Mesendoderm (in vitro differentiated cells): ENCODE measurements at regions not wholly inside any gene's neighbourhood (a gene's known extent, or its start where the extent isn't known, plus 50 kb on each side); places are given as distances from the start of the nearest gene placed in this dataset.
A peak's percentile ranks its signal among the peaks of the same experiment; 100 is the strongest.

Source experiments
- DNase-seq: peaks from one replicate; pipeline ENCODE4 v3.0.0; 2013
- H2AK5ac ChIP-seq: 2 replicates; pipeline ENCODE4 v1.6.1; 2013; ENCODE audit warnings: low read length, inconsistent platforms
- H2BK120ac ChIP-seq: 2 replicates; pipeline ENCODE4 v1.6.1; 2013; ENCODE audit warnings: low read depth, mild to moderate bottlenecking, low read length, moderate library complexity, mixed read lengths
- H2BK15ac ChIP-seq: replicated peaks from 2 replicates; pipeline ENCODE4 v1.6.1; 2013; ENCODE audit warnings: low read depth, mild to moderate bottlenecking, moderate library complexity
- H2BK5ac ChIP-seq: 2 replicates; pipeline ENCODE4 v1.6.1; 2013; ENCODE audit warnings: low read length, inconsistent platforms
- H3K18ac ChIP-seq: 2 replicates; pipeline ENCODE4 v1.6.1; 2013; ENCODE audit warnings: mild to moderate bottlenecking, low read length, mixed read lengths
- H3K23ac ChIP-seq: one replicate; pipeline ENCODE4 v1.6.1; 2013; ENCODE audit warnings: low read length
- H3K27ac ChIP-seq: 2 replicates; pipeline ENCODE4 v1.5.1; 2013; ENCODE audit warnings: low read depth, mild to moderate bottlenecking, inconsistent platforms, low read length, moderate library complexity
- H3K27me3 ChIP-seq: 2 replicates; pipeline ENCODE4 v1.6.1; 2013; ENCODE audit warnings: low read length, control low read depth, mild to moderate bottlenecking, inconsistent platforms; ENCODE audit not compliant: insufficient read depth, poor library complexity
- H3K36me3 ChIP-seq: 2 replicates; pipeline ENCODE4 v1.6.1; 2013; ENCODE audit warnings: low read length, inconsistent platforms; ENCODE audit not compliant: control insufficient read depth, insufficient read depth
- H3K4ac ChIP-seq: one replicate; pipeline ENCODE4 v1.6.1; 2013; ENCODE audit warnings: low read depth, mild to moderate bottlenecking, low read length, moderate library complexity
- H3K4me1 ChIP-seq: 2 replicates; pipeline ENCODE4 v1.6.1; 2013; ENCODE audit warnings: low read depth, low read length, inconsistent platforms; ENCODE audit not compliant: control insufficient read depth
- H3K4me2 ChIP-seq: 2 replicates; pipeline ENCODE4 v1.6.1; 2013; ENCODE audit warnings: low read length
- H3K4me3 ChIP-seq: 2 replicates; pipeline ENCODE4 v1.5.1; 2013; ENCODE audit warnings: mild to moderate bottlenecking, low read length
- H3K56ac ChIP-seq: one replicate; pipeline ENCODE4 v1.6.1; 2013; ENCODE audit warnings: low read length
- H3K79me1 ChIP-seq: 2 replicates; pipeline ENCODE4 v1.6.1; 2013; ENCODE audit warnings: low read length, inconsistent platforms
- H3K79me2 ChIP-seq: 2 replicates; pipeline ENCODE4 v1.6.1; 2013; ENCODE audit warnings: mild to moderate bottlenecking, low read length; ENCODE audit not compliant: control insufficient read depth, insufficient read depth
- H3K9ac ChIP-seq: 2 replicates; pipeline ENCODE4 v1.6.1; 2013; ENCODE audit warnings: low read length, inconsistent platforms
- H4K5ac ChIP-seq: one replicate; pipeline ENCODE4 v1.6.1; 2013; ENCODE audit warnings: low read length
- H4K8ac ChIP-seq: one replicate; pipeline ENCODE4 v1.6.1; 2013; ENCODE audit warnings: low read depth, mild to moderate bottlenecking, control low read depth, low read length, moderate library complexity
- WGBS: extraction: QIAGEN DNeasy Blood & Tissue Kit; methylation state at CpG from one replicate; pipeline ENCODE4 v1.1.7; 2013; ENCODE audit warnings: low lambda C conversion rate, missing lambda C conversion rate; ENCODE audit not compliant: insufficient coverage; ENCODE audit errors: extremely low coverage; 5-methylcytosine and 5-hydroxymethylcytosine counted together

DNA sequence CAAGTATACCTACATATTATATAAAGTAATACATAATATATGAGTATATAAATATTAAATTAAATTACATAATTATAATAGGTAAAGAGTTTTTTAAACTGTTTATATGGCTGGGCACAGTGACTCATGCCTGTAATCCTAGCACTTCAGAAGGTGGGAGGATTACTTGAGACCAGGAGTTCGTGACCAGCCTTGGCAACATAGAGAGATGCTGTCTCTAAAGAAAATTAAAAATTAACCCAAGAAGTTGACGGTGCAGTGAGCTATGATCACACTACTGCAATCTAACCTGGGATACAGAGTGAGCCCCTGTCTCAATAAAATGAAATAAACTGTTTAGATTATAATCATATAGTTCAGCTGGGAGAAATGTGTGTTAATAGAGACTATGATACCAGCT is 363.0 kb downstream of the DDX10 start:
- Histone ChIP-seq H3K79me2 (no peaks in the 10 kb centered on the region), H3K23ac (no peak overlapping the region), H3K9ac (no peak overlapping the region), H2BK5ac (no peak overlapping the region), H3K36me3 (no peaks in the 10 kb centered on the region), H3K4me1 (no peaks in the 10 kb centered on the region), H2AK5ac (no peak overlapping the region), H4K8ac (no peak overlapping the region), H3K4me3 (no peak overlapping the region), H4K5ac (no peak overlapping the region), H3K4ac (no peak overlapping the region), H3K27ac (no peak overlapping the region), H3K27me3 (no peaks in the 10 kb centered on the region), H3K18ac (no peak overlapping the region), H3K56ac (no peak overlapping the region), H3K79me1 (no peaks in the 10 kb centered on the region), H2BK15ac (no peak overlapping the region), H3K4me2 (no peak overlapping the region), H2BK120ac (no peak overlapping the region)
- DNase-seq = no peak
- WGBS = no CpG with 5 or more reads among the region's 2 CpGs

DNA sequence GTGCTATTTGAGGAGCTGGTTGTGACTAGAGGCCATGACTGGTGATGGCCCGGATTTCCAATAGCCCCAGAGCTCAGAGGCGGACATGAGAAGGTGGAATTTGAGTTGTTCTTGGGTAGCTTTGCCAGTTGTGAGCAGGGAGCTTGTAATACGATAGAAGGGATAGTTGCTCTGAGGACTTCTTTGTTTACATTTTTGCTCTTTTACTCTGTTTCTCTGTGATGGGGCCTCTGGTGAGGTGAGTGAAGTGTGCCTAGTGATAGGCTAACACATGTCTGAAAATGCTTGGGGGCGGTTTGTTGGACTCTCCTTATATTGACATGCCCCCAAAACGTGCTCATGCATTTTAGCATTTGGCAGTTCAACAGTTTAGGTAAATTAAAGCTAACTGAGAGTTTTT is 365.1 kb downstream of the DDX10 start:
- Histone ChIP-seq H3K4ac (no peak overlapping the region), H3K23ac (no peak overlapping the region), H3K36me3 (no peaks in the 10 kb centered on the region), H2BK5ac (no peak overlapping the region), H2BK15ac (no peak overlapping the region), H3K27me3 (no peaks in the 10 kb centered on the region), H3K18ac (no peak overlapping the region), H4K8ac (no peak overlapping the region), H3K4me1 (no peaks in the 10 kb centered on the region), H3K56ac (no peak overlapping the region), H3K4me2 (no peak overlapping the region), H2BK120ac (no peak overlapping the region), H4K5ac (no peak overlapping the region), H3K79me2 (no peaks in the 10 kb centered on the region), H3K27ac (no peak overlapping the region), H3K9ac (no peak overlapping the region), H3K79me1 (no peaks in the 10 kb centered on the region), H3K4me3 (no peak overlapping the region), H2AK5ac (no peak overlapping the region)
- no CpG with 5 or more reads among the region's 5 CpGs for WGBS
- no peak for DNase-seq

DNA sequence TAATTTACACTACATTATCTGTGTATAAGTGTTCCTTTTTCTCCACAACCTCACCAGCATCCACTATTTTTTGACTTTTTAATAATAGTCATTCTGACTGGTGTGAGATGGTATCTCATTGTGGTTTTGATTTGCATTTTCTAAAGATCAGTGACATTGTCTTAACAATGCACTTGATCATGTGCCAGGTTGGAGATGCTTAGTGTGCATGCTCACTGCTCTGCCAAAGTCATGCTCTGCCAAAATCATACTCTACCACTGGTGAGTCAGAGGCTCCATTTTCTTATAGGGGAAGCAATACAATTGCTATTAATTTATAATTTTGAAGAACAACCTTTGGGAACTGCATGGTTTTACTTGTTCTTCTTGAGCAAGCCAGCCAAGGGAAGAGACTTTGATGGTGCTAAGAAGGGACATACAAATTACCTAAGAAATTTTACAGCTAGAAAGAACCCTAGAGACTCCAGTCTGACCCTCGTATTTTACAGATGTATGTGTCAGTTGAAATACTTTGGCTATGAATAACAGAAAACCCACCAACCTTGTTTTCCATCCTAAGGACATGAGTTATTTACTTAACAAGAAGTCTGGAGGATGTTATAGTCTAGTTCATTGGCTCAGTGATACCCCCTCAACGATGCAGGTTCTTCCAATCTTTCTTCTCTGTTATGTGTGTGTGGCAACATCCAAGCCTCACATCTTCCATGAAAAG is 368.9 kb downstream of the DDX10 start:
- WGBS = no CpG with 5 or more reads among the region's 2 CpGs
- Histone ChIP-seq H3K56ac (no peak overlapping the region), H3K4me3 (no peak overlapping the region), H4K5ac (no peak overlapping the region), H3K4me1 (no peaks in the 10 kb centered on the region), H3K27ac (no peak overlapping the region), H3K4me2 (no peak overlapping the region), H2BK15ac (no peak overlapping the region), H4K8ac (no peak overlapping the region), H3K9ac (no peak overlapping the region), H2AK5ac (no peak overlapping the region), H3K79me2 (no peaks in the 10 kb centered on the region), H3K18ac (no peak overlapping the region), H3K36me3 (no peaks in the 10 kb centered on the region), H3K4ac (no peak overlapping the region), H3K79me1 (no peaks in the 10 kb centered on the region), H3K27me3 (no peaks in the 10 kb centered on the region), H2BK5ac (no peak overlapping the region), H2BK120ac (no peak overlapping the region), H3K23ac (no peak overlapping the region)
- no peak for DNase-seq

DNA sequence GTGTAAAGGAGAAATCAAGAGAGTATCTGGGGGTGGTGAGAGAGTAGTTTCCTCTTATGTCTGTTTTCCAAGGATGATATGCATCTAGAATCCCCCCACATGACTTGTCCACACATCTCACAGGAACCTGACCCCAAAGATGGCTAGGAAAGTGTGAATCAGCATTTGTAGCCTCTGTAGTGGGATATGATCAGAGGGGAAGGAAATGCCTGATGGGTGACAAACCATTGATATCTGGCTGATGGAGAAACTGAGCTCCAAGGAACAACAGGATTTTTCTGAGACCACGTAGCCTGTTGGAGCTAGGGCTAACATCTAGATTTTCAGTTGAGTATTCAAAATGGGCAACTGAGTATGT is 369.4 kb downstream of the DDX10 start:
- H3K4me3 ChIP-seq = no peak overlapping the region
- H3K9ac ChIP-seq = no peak overlapping the region
- no peak overlapping the region for H3K23ac ChIP-seq
- no peak overlapping the region for H4K5ac ChIP-seq
- DNase-seq = no peak
- no peak overlapping the region for H4K8ac ChIP-seq
- no peak overlapping the region for H2BK120ac ChIP-seq
- no peaks in the 10 kb centered on the region for H3K79me2 ChIP-seq
- H3K4me2 ChIP-seq = no peak overlapping the region
- no peaks in the 10 kb centered on the region for H3K36me3 ChIP-seq
- H3K56ac ChIP-seq = no peak overlapping the region
- no peak overlapping the region for H2AK5ac ChIP-seq
- no peak overlapping the region for H2BK15ac ChIP-seq
- H3K27ac ChIP-seq = no peak overlapping the region
- WGBS = no CpG with 5 or more reads among the region's 1 CpG
- H2BK5ac ChIP-seq = no peak overlapping the region
- no peak overlapping the region for H3K4ac ChIP-seq
- H3K79me1 ChIP-seq = no peaks in the 10 kb centered on the region
- H3K18ac ChIP-seq = no peak overlapping the region
- no peaks in the 10 kb centered on the region for H3K4me1 ChIP-seq
- no peaks in the 10 kb centered on the region for H3K27me3 ChIP-seq

DNA sequence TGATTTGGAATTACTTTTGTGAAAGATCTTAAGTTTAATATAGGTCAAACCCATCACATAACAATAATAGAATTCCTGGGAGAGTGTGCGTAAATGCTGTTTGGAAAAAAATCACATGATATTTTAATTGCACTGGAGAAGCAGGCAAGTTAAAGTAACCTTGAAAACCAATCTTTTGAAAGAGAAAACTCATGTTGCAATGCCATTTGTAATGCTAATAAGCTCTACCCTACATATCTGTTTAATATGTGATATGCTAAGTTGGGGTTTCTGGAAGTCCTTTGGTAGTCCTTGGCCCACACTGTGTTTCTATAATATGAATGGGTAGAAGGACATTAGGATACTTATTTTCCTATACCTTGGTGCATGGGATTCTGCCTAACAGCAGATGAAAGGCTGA is 370.4 kb downstream of the DDX10 start:
- no peak overlapping the region for H2BK120ac ChIP-seq
- H2BK5ac ChIP-seq = no peak overlapping the region
- DNase-seq = no peak
- no peaks in the 10 kb centered on the region for H3K4me1 ChIP-seq
- no peak overlapping the region for H2AK5ac ChIP-seq
- no peak overlapping the region for H4K8ac ChIP-seq
- H3K56ac ChIP-seq = no peak overlapping the region
- H3K79me2 ChIP-seq = no peaks in the 10 kb centered on the region
- H2BK15ac ChIP-seq = no peak overlapping the region
- H3K4me3 ChIP-seq = no peak overlapping the region
- H3K4ac ChIP-seq = no peak overlapping the region
- no peak overlapping the region for H3K4me2 ChIP-seq
- no CpG with 5 or more reads among the region's 1 CpG for WGBS
- no peak overlapping the region for H3K27ac ChIP-seq
- no peak overlapping the region for H3K23ac ChIP-seq
- no peak overlapping the region for H3K9ac ChIP-seq
- H4K5ac ChIP-seq = no peak overlapping the region
- H3K79me1 ChIP-seq = no peaks in the 10 kb centered on the region
- H3K36me3 ChIP-seq = no peaks in the 10 kb centered on the region
- H3K18ac ChIP-seq = no peak overlapping the region
- no peaks in the 10 kb centered on the region for H3K27me3 ChIP-seq

DNA sequence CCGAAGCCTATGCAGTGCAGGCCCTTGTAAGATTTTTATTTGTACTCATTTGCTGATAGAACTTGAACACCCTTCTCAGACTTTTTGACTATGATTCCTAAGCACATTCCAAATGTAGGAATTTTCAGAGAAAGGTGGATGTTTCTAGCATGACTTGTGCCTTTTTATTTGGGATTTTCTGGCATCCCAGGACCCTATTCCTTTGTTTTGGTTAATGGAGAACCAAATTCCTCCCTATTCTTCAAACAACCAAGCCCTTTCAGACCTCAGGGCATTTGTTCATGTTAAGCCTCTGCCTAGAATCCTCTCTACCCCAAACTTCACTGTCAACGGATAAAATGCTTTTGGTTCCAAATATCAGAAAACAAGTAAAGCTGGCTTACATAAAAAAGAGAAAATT is 371.1 kb downstream of the DDX10 start:
- Histone ChIP-seq H2AK5ac (no peak overlapping the region), H3K27ac (no peak overlapping the region)

More for the DNA sequence above, 371.1 kb downstream of the DDX10 start:
- H3K4me1 ChIP-seq = no peaks in the 10 kb centered on the region
- H2BK5ac ChIP-seq = no peak overlapping the region
- H3K4me2 ChIP-seq = no peak overlapping the region
- no peaks in the 10 kb centered on the region for H3K79me2 ChIP-seq
- H3K23ac ChIP-seq = no peak overlapping the region
- no peak overlapping the region for H3K9ac ChIP-seq
- no peak overlapping the region for H2BK15ac ChIP-seq
- no peak overlapping the region for H4K8ac ChIP-seq
- no peaks in the 10 kb centered on the region for H3K27me3 ChIP-seq
- H3K56ac ChIP-seq = no peak overlapping the region
- no peak overlapping the region for H3K4me3 ChIP-seq
- H3K4ac ChIP-seq = no peak overlapping the region
- H3K36me3 ChIP-seq = no peaks in the 10 kb centered on the region
- H3K79me1 ChIP-seq = no peaks in the 10 kb centered on the region
- no CpG with 5 or more reads among the region's 2 CpGs for WGBS
- DNase-seq = peak; percentile 48
- no peak overlapping the region for H2BK120ac ChIP-seq
- no peak overlapping the region for H3K18ac ChIP-seq
- H4K5ac ChIP-seq = no peak overlapping the region
